ENCODE measurements at regions not wholly inside any gene's neighbourhood (a gene's known extent, or its start where the extent isn't known, plus 50 kb on each side); places are given as distances from the start of the nearest gene placed in this dataset.
"Not testable (repeated sequence)": the region's sequence is repeated elsewhere in the genome, so short reads cannot be mapped to it uniquely, and the experiment has no call there.

DNA sequence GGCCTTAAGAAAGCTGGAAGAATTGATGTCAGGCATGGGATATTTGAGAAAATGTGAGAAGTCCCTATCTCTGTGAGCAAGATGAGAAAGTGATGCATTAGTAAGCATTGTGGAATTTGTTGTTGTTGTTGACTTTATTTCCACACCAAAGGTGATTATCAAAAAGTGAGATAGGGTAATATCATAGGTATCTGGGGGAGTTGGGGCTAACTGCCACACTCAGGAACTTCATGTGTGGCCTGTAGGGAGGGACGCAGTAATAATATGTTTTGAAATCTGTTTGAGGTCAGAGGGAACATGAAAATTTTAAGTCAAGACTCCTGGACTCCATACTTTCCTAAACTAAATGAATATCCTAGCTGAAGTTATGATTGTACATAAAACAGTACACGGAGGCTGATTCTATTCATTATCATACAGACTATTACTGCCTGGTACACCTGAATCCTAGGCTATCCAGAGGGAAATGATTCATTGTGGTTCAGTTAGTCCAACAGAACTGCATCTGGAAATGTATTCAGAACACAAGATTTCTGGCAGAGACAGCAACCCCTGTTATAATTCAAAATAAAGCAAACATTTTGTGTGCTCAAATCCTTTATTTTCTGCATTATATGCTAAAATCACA is 304.8 kb downstream of the CPS1 start:
- no peak for ATAC-seq

DNA sequence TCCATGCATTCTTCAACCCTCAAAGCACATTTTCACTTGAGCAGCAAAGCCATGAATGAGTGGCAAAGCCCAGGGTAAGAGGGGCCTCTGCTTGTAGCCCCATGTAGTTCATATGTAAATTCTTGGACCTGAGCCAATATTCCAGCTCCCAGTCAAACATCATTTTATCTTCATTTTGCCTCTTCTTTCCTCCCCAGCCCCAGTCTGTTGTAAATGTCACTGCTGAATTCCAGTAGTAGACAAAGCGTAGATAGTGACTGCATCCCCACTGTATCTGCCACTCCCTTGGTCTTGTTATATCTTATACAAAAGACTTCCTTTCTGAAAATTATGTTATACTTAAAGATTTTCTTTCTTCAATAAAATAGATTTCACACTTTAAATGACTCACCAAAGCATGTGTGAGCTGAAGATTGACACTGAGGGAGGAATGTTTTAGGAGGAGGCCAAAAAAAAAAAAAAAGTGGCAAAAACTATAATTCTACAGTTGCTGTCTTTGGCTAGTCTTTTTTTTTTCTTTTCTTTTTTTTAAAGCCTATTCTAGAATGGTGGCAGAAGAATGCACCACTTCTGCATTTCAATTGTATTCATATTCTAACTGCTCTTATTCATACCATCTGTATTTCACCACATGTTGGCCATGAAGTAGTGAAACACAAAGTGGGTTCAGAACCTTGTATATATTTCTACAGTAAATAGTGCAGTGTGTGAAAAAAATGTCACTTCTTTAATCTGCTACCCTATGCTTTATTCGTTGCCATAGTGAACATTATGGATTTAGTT is 306.1 kb downstream of the CPS1 start:
- no peak for ATAC-seq

- no peak for ATAC-seq
Observed at GRCh38 chr2:210863283-210863682, 306.9 kb downstream of the CPS1 start.

DNA sequence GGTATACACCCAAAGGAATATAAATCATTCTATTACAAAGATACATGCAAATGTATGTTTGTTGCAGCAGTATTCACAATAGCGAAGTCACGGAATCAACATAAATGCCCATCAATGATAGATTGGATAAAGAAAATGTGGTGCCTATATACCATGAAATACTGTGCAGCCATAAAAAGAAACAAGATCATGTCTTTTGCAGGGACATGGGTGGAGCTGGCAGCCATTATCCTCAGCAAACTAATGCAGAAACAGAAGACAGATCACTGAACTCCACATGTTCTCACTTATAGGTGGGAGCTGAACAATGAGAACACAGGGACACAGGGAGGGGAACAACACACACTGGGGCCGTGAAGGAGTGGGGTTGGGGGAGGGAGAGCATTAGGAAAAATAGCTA is 315.2 kb downstream of the CPS1 start:
- not testable (repeated sequence) for ATAC-seq

- no peak for ATAC-seq
Observed at GRCh38 chr2:210873631-210874030, 317.2 kb downstream of the CPS1 start.

DNA sequence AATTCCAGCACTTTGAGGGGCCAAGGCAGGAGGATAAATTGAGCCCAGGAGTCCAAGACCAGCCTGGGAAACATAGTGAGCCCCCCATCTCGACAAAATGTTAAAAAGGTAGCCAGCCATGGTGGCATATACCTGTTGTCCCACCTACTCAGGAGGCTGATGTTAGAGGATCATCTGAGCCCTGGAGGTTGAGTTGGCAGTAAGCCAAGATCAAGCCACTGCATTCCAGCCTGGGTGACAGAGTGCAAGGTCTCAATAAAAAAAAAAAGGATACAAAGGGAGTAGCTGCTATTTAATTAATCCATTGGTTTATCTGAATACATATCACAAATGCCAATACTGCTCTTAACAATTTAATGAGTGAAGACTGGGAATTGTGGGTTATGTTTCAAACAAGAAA is 327.8 kb downstream of the CPS1 start:
- ATAC-seq, result no peak

GRCh38 chr2:210888035-210888434 is 331.6 kb downstream of the CPS1 start:
- no peak for ATAC-seq

GRCh38 chr2:210895132-210895531 is 338.7 kb downstream of the CPS1 start:
- no peak for ATAC-seq

DNA sequence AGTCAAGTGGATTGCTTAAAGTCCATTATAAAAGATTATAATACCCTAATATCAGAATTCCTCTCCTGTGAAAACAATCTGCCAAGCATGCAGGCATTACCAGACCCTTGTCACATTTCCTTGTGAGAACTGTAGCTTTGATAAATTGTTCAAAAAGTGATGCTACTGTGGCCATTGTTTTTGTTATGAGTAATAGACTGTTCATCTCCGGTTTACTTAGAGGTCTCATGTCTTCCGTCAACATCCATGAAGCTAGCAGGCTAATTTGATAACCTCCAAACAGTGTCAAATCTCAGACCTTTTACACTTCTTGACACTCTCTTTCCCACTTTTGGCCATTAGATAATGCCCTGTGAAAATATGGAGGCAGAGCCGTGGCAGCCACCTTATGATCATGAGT is 342.7 kb downstream of the CPS1 start:
- ATAC-seq, result no peak

DNA sequence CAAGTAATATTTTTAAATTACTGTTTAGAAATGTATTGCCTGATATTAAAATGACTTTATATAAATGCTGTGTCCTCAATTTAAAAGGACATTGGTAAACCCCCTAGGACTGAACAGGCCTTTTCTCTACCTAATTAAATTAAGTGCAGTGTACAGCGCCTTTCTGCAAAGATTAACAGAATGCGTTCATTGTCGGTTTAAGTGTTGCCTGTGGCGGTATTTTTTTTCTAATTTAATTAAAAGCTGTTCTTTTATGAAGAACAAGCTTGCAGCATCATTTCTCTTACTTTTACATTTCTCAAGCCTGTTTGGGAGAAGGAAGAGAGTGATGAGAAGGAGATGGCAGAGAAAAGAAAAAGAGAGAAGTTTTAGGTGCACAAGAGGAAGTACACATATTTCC is 344.9 kb downstream of the CPS1 start:
- no peak for ATAC-seq

GRCh38 chr2:210912779-210913178 is 356.4 kb downstream of the CPS1 start:
- ATAC-seq, result no peak

DNA sequence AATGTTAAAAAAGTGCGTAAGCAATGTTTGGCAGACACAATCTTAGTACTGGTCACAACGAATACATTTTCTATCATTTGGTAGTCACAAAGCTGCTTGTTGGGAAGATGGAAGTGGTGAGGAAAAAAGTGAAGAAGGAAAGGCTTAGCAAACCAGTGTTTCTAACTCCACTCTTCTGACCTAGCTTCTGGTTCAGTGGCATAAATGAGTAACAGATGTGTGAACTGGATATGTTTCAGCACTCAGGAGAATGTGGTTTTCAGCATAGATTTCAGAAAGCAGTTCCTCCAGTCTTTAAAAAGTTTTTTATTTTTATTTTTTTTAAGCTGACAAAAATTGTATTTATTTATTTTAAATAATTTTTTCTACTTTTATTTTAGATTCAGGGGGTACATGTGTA is 357.1 kb downstream of the CPS1 start:
- ATAC-seq, result no peak

GRCh38 chr2:210915912-210916311 is 359.5 kb downstream of the CPS1 start:
- ATAC-seq, result no peak

- ATAC-seq, result no peak
Observed at GRCh38 chr2:210917465-210917864, 361.1 kb downstream of the CPS1 start.

- no peak for ATAC-seq
Observed at GRCh38 chr2:210919128-210919527, 362.7 kb downstream of the CPS1 start.

- no peak for ATAC-seq
Observed at GRCh38 chr2:210922419-210922818, 366.0 kb downstream of the CPS1 start.

DNA sequence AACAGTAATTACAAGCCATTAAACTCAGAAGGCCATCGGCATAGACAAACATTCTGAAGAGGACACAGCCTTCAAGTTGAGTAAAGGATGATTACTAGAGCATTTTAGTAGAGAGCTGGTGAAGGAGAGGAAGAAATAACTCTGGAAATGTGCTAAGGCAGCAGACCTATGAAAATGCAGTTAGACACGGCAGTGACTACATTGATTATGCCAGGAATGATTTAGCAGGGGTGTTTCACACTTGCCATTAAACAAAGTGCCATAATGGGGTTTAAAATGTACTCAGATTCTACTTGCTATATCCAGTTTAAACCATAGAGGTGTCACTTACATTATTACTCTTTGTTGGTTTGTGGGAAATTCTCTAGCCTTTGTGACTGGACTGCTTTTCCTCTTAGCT is 372.3 kb downstream of the CPS1 start:
- ATAC-seq, result no peak

GRCh38 chr2:210938228-210938627 is 381.8 kb downstream of the CPS1 start:
- no peak for ATAC-seq

- no peak for ATAC-seq
Observed at GRCh38 chr2:210946395-210946794, 390.0 kb downstream of the CPS1 start.

DNA sequence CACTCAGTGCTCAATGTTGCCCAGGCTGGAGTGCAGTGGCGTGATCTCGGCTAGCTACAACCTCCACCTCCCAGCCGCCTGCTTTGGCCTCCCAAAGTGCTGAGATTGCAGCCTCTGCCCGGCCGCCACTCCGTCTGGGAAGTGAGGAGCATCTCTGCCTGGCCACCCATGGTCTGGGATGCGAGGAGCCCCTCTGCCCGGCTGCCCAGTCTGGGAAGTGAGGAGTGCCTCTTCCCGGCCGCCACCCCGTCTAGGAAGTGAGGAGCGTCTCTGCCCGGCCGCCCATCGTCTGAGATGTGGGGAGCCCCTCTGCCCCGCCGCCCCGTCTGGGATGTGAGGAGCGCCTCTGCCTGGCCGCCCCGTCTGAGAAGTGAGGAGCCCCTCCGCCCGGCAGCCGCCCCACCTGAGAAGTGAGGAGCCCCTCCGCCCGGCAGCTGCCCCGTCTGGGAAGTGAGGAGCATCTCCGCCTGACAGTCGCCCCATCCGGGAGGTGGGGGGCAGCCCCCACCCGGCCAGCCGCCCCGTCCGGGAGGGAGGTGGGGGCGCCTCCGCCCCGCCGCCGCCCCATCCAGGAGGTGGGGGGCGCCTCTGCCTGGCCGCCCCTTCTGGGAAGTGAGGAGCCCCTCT is 394.1 kb downstream of the CPS1 start:
- ATAC-seq, result not testable (repeated sequence)

DNA sequence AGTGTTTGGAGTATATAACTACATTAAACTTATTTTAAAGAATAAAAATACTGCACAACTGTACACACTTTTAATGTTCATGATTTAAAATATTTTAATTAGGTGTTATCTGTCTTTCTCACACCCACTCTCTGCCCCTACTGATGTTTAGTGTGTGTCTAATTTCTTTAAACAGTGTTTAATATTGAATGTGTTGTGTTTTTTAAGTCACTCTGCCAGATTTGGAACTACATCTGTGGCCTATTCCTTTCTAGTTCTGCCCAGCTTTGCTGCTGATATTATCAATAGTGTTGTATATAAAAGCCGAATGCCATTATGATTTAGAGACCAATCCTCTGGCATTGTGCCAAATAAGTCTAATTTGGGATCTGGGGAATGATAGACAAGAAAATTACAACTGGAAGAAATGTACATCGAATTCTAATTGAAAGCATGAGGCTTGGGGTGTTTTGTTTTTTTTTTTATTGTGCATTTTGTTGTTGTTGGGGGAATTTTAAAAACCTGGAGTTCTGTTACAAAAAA is 398.0 kb downstream of the CPS1 start:
- ATAC-seq, result no peak

DNA sequence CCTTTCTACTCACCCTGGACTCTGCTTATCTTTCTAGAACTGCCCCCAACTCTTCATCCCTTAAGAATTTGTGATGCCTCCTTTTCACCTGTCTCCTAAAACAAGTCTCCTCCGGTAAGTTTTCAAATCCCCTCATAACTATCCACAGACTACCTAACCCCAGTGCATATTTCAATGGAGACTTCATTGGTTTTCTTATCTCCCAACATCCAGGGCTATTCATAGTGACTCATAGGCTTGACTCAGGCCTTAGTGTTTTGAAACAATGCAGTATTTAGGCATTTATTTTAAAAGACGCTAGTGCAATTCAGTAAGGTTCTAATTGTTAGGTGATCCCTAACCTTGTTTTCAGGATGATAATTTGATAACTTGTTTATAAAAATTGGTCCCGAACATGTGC is 399.2 kb downstream of the CPS1 start:
- ATAC-seq, result no peak

DNA sequence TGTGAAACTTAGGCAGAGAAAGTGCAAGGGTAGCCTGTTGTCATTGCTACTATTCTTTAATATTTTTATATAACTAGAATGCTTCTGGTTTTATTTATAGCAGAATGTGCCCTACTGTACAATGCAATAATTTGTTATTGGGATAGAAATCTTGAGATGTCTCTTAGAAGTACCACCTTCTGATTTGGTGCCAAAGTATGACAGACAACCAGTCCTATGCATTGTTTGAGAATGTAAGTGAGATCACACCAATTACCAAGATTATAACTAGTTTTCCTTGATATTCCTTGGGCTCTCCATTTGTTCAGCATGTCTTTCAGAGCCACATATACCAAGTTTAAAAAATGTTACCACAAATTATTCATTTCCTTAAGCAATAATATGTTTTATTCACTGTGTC is 399.7 kb downstream of the CPS1 start:
- no peak for ATAC-seq

GRCh38 chr2:210961249-210961648 is 404.9 kb downstream of the CPS1 start:
- no peak for ATAC-seq
